ENCODE measurements at regions not wholly inside any gene's neighbourhood (a gene's known extent, or its start where the extent isn't known, plus 50 kb on each side); places are given as distances from the start of the nearest gene placed in this dataset.
"Not testable (repeated sequence)": the region's sequence is repeated elsewhere in the genome, so short reads cannot be mapped to it uniquely, and the experiment has no call there.

DNA sequence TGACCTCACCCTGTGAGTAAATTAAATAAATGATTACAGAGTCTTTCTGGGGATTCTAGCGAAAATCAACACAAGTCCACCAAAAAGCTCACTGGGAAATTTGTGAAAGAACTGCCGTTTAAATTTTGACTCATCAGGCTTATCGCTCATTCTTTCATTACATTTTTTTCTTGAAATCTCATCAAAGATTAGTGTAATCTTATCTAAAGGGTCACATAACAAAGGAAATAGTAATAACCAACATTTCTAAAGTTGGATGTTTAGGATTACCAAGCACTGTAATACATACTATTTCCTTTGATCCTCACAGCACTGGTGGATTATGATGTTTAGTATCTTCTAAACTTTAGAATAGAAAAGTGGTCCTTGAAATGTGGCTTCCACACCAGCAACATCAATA, 111.1 kb upstream of the CBLB start:
- Histone ChIP-seq H2BK15ac (ENCODE audit: low read length) (no peak overlapping the region), H2AFZ (ENCODE audit: low read length) (no peak overlapping the region), H3K4ac (ENCODE audit: low read length) (no peak overlapping the region), H3K9me3 (replicated peaks in 1 of 2; ENCODE audit: control insufficient read depth in 2 of 2, insufficient read depth in 1 of 2, low read depth in 1 of 2, low read length in 2 of 2) (peaks cover 0 to 6% of the 10 kb centered on the region in 2 donors), H3K27ac (replicated peaks; ENCODE audit: low read length) (no peak overlapping the region), H3K9ac (ENCODE audit: low read depth, low read length, poor library complexity) (no peak overlapping the region), H4K8ac (ENCODE audit: low read depth, low read length) (no peak overlapping the region), H3K4me1 (ENCODE audit: control insufficient read depth in 2 of 2, insufficient read depth in 1 of 2, low read depth in 1 of 2, low read length in 2 of 2) (no peaks in the 10 kb centered on the region), H2BK120ac (ENCODE audit: low read depth, low read length) (no peak overlapping the region), H3K36me3 (replicated peaks in 1 of 2; ENCODE audit: control insufficient read depth in 2 of 2, insufficient read depth in 2 of 2, low read length in 2 of 2) (no peaks in the 10 kb centered on the region), H3K14ac (ENCODE audit: low read length) (no peak overlapping the region), H3K27me3 (ENCODE audit: control insufficient read depth in 3 of 3, insufficient read depth in 3 of 3, low read depth in 1 of 3, low read length in 3 of 3) (no peaks in the 10 kb centered on the region), H3K4me3 (ENCODE audit: low read length in 2 of 2) (no peak overlapping the region), H3K18ac (ENCODE audit: low read length) (no peak overlapping the region), H3K23ac (ENCODE audit: low read depth, low read length, poor library complexity) (no peak overlapping the region), H3K79me1 (ENCODE audit: low read depth, low read length) (no peaks in the 10 kb centered on the region), H4K91ac (ENCODE audit: low read depth, low read length, poor library complexity) (no peak overlapping the region), H2AK5ac (ENCODE audit: low read depth, low read length) (no peak overlapping the region), H2BK12ac (ENCODE audit: low read length) (no peak overlapping the region), H2BK5ac (ENCODE audit: low read length) (no peak overlapping the region), H3K4me2 (ENCODE audit: insufficient read depth, low read length, poor library complexity, severe bottlenecking) (no peak overlapping the region)
- no CpG with 5 or more reads among the region's 3 CpGs for WGBS, 2 donors (ENCODE audit: extremely low coverage in 2 of 2, insufficient read length in 2 of 2, insufficient replicate concordance in 1 of 2)
- no peak for DNase-seq (ENCODE audit: low spot score)

DNA sequence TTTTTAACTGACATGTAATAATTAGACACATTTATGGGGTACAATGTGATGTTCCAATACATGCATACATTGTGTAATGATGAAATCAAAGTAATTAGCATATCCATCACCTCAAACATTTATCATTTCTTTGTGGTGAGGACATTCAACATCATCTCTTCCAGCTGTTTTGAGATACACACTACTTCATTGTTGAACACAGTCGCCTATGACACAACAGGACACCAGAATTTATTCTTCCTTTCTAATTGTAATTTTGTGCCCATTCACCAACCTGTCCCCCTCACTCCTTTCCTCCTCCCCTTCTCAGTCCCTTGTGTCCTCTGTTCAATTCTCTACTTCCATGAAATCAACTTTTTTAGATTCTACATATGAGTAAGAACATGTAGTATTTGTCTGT, 113.4 kb upstream of the CBLB start:
- Histone ChIP-seq H3K23ac (ENCODE audit: low read depth, low read length, poor library complexity) (no peak overlapping the region), H3K4ac (ENCODE audit: low read length) (no peak overlapping the region), H2BK120ac (ENCODE audit: low read depth, low read length) (no peak overlapping the region), H3K9ac (ENCODE audit: low read depth, low read length, poor library complexity) (no peak overlapping the region), H3K18ac (ENCODE audit: low read length) (no peak overlapping the region), H2BK15ac (ENCODE audit: low read length) (no peak overlapping the region), H3K9me3 (replicated peaks in 1 of 2; ENCODE audit: control insufficient read depth in 2 of 2, insufficient read depth in 1 of 2, low read depth in 1 of 2, low read length in 2 of 2) (peaks cover 0 to 6% of the 10 kb centered on the region in 2 donors), H2AFZ (ENCODE audit: low read length) (no peak overlapping the region), H4K91ac (ENCODE audit: low read depth, low read length, poor library complexity) (no peak overlapping the region), H3K4me1 (ENCODE audit: control insufficient read depth in 2 of 2, insufficient read depth in 1 of 2, low read depth in 1 of 2, low read length in 2 of 2) (no peaks in the 10 kb centered on the region), H3K4me2 (ENCODE audit: insufficient read depth, low read length, poor library complexity, severe bottlenecking) (no peak overlapping the region), H3K4me3 (ENCODE audit: low read length in 2 of 2) (no peak overlapping the region), H3K27ac (replicated peaks; ENCODE audit: low read length) (no peak overlapping the region), H3K14ac (ENCODE audit: low read length) (no peak overlapping the region), H2AK5ac (ENCODE audit: low read depth, low read length) (no peak overlapping the region), H2BK5ac (ENCODE audit: low read length) (no peak overlapping the region), H3K36me3 (replicated peaks in 1 of 2; ENCODE audit: control insufficient read depth in 2 of 2, insufficient read depth in 2 of 2, low read length in 2 of 2) (no peaks in the 10 kb centered on the region), H4K8ac (ENCODE audit: low read depth, low read length) (no peak overlapping the region), H3K27me3 (ENCODE audit: control insufficient read depth in 3 of 3, insufficient read depth in 3 of 3, low read depth in 1 of 3, low read length in 3 of 3) (no peaks in the 10 kb centered on the region), H3K79me1 (ENCODE audit: low read depth, low read length) (no peaks in the 10 kb centered on the region), H2BK12ac (ENCODE audit: low read length) (no peak overlapping the region)
- no peak for DNase-seq (ENCODE audit: low spot score)
- WGBS, 2 donors (ENCODE audit: extremely low coverage in 2 of 2, insufficient read length in 2 of 2, insufficient replicate concordance in 1 of 2): no CpG with 5 or more reads among the region's 1 CpG

DNA sequence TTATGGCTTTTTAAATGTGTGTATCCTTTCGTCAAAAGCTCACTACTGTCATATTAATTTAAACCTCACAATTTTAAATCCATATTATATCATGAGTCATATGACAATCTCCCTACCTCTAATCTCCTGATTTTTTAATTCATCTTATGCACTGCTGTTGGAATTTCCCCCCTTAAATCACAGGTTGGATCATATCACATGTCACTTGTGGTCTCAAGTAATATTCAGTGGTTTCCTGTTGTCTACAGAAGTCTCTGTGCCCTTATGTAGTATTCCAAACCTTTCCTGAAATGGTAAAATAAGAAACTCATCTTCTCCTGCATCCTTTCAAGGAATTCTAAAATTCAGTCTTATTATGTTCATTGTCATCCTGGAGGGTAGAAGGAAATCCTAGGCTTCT, 116.0 kb upstream of the CBLB start:
- no peak overlapping the region for H3K4ac ChIP-seq (ENCODE audit: low read length)
- no peak overlapping the region for H3K23ac ChIP-seq (ENCODE audit: low read depth, low read length, poor library complexity)
- no peak overlapping the region for H2BK5ac ChIP-seq (ENCODE audit: low read length)
- no peak overlapping the region for H3K14ac ChIP-seq (ENCODE audit: low read length)
- H2BK12ac ChIP-seq (ENCODE audit: low read length): no peak overlapping the region
- no peaks in the 10 kb centered on the region for H3K27me3 ChIP-seq (ENCODE audit: control insufficient read depth in 3 of 3, insufficient read depth in 3 of 3, low read depth in 1 of 3, low read length in 3 of 3)
- no peak overlapping the region for H2BK120ac ChIP-seq (ENCODE audit: low read depth, low read length)
- no peak overlapping the region for H2AFZ ChIP-seq (ENCODE audit: low read length)
- no peak overlapping the region for H4K91ac ChIP-seq (ENCODE audit: low read depth, low read length, poor library complexity)
- no peak overlapping the region for H3K4me3 ChIP-seq (ENCODE audit: low read length in 2 of 2)
- H3K9ac ChIP-seq (ENCODE audit: low read depth, low read length, poor library complexity): no peak overlapping the region
- no peaks in the 10 kb centered on the region for H3K4me1 ChIP-seq (ENCODE audit: control insufficient read depth in 2 of 2, insufficient read depth in 1 of 2, low read depth in 1 of 2, low read length in 2 of 2)
- no peaks in the 10 kb centered on the region for H3K36me3 ChIP-seq (replicated peaks in 1 of 2; ENCODE audit: control insufficient read depth in 2 of 2, insufficient read depth in 2 of 2, low read length in 2 of 2)
- H3K4me2 ChIP-seq (ENCODE audit: insufficient read depth, low read length, poor library complexity, severe bottlenecking): no peak overlapping the region
- no peak overlapping the region for H4K8ac ChIP-seq (ENCODE audit: low read depth, low read length)
- no peak overlapping the region for H3K18ac ChIP-seq (ENCODE audit: low read length)
- no peak overlapping the region for H2BK15ac ChIP-seq (ENCODE audit: low read length)
- no peak for DNase-seq (ENCODE audit: low spot score)
- peaks cover 0 to 6% of the 10 kb centered on the region in 2 donors for H3K9me3 ChIP-seq (replicated peaks in 1 of 2; ENCODE audit: control insufficient read depth in 2 of 2, insufficient read depth in 1 of 2, low read depth in 1 of 2, low read length in 2 of 2)
- no CpG with 5 or more reads among the region's 1 CpG for WGBS, 2 donors (ENCODE audit: extremely low coverage in 2 of 2, insufficient read length in 2 of 2, insufficient replicate concordance in 1 of 2)
- H3K27ac ChIP-seq (replicated peaks; ENCODE audit: low read length): no peak overlapping the region
- H3K79me1 ChIP-seq (ENCODE audit: low read depth, low read length): no peaks in the 10 kb centered on the region
- H2AK5ac ChIP-seq (ENCODE audit: low read depth, low read length): no peak overlapping the region

DNA sequence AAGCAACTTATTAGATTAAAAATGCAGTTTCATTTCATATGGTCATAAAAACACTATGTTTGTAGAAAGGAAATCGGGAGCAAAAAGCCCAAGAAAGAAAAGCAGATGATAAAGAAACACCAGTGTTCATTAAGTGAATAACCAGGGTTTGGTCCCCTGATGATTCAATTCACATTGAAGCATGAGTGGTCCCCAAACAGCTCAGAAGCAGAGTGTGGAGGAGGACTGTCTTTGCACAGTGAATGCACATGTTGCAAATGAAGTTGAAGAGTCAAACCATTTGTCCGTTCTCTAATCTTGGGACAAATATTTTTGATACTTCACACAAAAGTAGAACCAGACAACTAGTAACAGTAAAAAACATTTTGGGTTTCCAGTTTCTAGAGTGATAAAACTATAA, 117.5 kb upstream of the CBLB start:
- not testable (repeated sequence) for H2BK120ac ChIP-seq (ENCODE audit: low read depth, low read length); H3K4me2 ChIP-seq (ENCODE audit: insufficient read depth, low read length, poor library complexity, severe bottlenecking); H2AFZ ChIP-seq (ENCODE audit: low read length); H3K4ac ChIP-seq (ENCODE audit: low read length); H3K36me3 ChIP-seq (replicated peaks in 1 of 2; ENCODE audit: control insufficient read depth in 2 of 2, insufficient read depth in 2 of 2, low read length in 2 of 2); H2BK15ac ChIP-seq (ENCODE audit: low read length); H4K8ac ChIP-seq (ENCODE audit: low read depth, low read length); H3K4me3 ChIP-seq (ENCODE audit: low read length in 2 of 2); H3K23ac ChIP-seq (ENCODE audit: low read depth, low read length, poor library complexity); H3K18ac ChIP-seq (ENCODE audit: low read length); H2BK12ac ChIP-seq (ENCODE audit: low read length); H3K4me1 ChIP-seq (ENCODE audit: control insufficient read depth in 2 of 2, insufficient read depth in 1 of 2, low read depth in 1 of 2, low read length in 2 of 2); H3K9me3 ChIP-seq (replicated peaks in 1 of 2; ENCODE audit: control insufficient read depth in 2 of 2, insufficient read depth in 1 of 2, low read depth in 1 of 2, low read length in 2 of 2); H2AK5ac ChIP-seq (ENCODE audit: low read depth, low read length); H2BK5ac ChIP-seq (ENCODE audit: low read length); H3K9ac ChIP-seq (ENCODE audit: low read depth, low read length, poor library complexity); H4K91ac ChIP-seq (ENCODE audit: low read depth, low read length, poor library complexity); H3K79me1 ChIP-seq (ENCODE audit: low read depth, low read length); H3K27ac ChIP-seq (replicated peaks; ENCODE audit: low read length); DNase-seq (ENCODE audit: low spot score); H3K27me3 ChIP-seq (ENCODE audit: control insufficient read depth in 3 of 3, insufficient read depth in 3 of 3, low read depth in 1 of 3, low read length in 3 of 3); H3K14ac ChIP-seq (ENCODE audit: low read length)
- no CpG with 5 or more reads among the region's 2 CpGs for WGBS, 2 donors (ENCODE audit: extremely low coverage in 2 of 2, insufficient read length in 2 of 2, insufficient replicate concordance in 1 of 2)

Measured in neuronal stem cell (in vitro differentiated cells).